Large intestine (tissue), 3 donors: ENCODE measurements at regions not wholly inside any gene's neighbourhood (a gene's known extent, or its start where the extent isn't known, plus 50 kb on each side); places are given as distances from the start of the nearest gene placed in this dataset.

Source experiments
- DNase-seq, 2 donors: peaks; one replicate each; pipeline versions ENCODE4 v3.0.0 to v3.0.0-alpha.2; 2013
- H3K27ac ChIP-seq: one replicate; pipeline ENCODE4 v1.5.1; 2013; ENCODE audit warnings: low read length
- H3K27me3 ChIP-seq: 2 replicates; pipeline ENCODE4 v1.6.1; 2013; ENCODE audit warnings: low read length; ENCODE audit not compliant: control insufficient read depth, insufficient read depth
- H3K36me3 ChIP-seq: 2 replicates; pipeline ENCODE4 v1.6.1; 2013; ENCODE audit warnings: low read length; ENCODE audit not compliant: control insufficient read depth, insufficient read depth
- H3K4me1 ChIP-seq: one replicate; pipeline ENCODE4 v1.6.1; 2013; ENCODE audit warnings: low read length; ENCODE audit not compliant: control insufficient read depth, insufficient read depth
- H3K4me3 ChIP-seq: one replicate; pipeline ENCODE4 v1.5.1; 2013; ENCODE audit warnings: low read length
- H3K9me3 ChIP-seq: one replicate; pipeline ENCODE4 v1.6.1; 2013; ENCODE audit warnings: mild to moderate bottlenecking, low read depth, low read length, moderate library complexity; ENCODE audit not compliant: control insufficient read depth
- WGBS: methylation state at CpG from one replicate; pipeline ENCODE4 v1.1.5; 2013; ENCODE audit warnings: low lambda C conversion rate; ENCODE audit not compliant: insufficient coverage; 5-methylcytosine and 5-hydroxymethylcytosine counted together

DNA sequence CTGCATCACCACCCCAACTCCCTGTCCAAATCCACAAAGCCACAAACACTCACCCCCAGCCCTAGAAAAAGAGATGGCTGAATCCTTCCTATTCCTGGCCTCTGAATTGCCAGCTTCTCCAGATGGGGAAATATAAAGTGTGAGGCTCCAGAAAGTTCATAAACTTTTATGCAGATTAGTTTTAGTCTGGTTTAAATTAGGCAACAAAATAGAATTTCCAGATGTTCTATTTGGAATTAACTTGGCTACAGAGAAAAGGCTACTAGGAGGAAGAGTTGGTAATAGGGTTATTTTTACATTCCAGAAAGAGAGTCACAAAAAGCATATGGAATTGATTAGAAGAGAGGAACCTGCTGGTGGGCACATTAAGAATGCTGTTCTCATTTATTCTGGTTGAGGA, 56.0 kb downstream of the EN1 start:
- DNase-seq, result no peak
- H3K27ac ChIP-seq, result no peak overlapping the region
- no peaks in the 10 kb centered on the region for H3K9me3 ChIP-seq
- peaks cover 22% of the 10 kb centered on the region for H3K27me3 ChIP-seq
- H3K4me3 ChIP-seq, result no peak overlapping the region
- no peaks in the 10 kb centered on the region for H3K4me1 ChIP-seq
- no peaks in the 10 kb centered on the region for H3K36me3 ChIP-seq

GRCh38 chr2:118786746-118787145, 60.7 kb downstream of the EN1 start:
- Histone ChIP-seq H3K4me1 (no peaks in the 10 kb centered on the region), H3K36me3 (no peaks in the 10 kb centered on the region), H3K4me3 (no peak overlapping the region), H3K9me3 (no peaks in the 10 kb centered on the region), H3K27me3 (peaks cover 32% of the 10 kb centered on the region), H3K27ac (no peak overlapping the region)
- 100% methylated on average over 1 of the region's 7 CpGs for WGBS
- no peak for DNase-seq

DNA sequence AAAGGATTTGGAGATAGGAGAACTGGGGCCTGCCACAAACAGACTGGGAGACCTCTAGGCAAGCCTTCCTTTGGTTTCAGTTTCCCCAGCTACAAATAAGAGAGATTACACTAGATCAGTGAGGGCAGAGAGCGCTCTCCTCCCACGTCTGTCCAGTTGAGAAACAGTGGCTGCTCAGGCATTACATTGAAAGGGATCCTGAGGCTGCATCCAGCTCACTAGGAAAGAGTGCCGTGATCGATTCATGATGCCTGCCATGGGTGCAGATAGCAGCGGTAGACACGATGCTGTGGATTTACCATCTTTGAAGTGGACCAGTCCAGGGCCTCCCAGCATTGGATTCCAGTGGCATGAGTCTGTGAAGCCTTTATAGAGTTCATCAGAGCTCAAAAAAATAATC, 62.6 kb downstream of the EN1 start:
- no CpG with 5 or more reads among the region's 6 CpGs for WGBS
- H3K4me3 ChIP-seq, result no peak overlapping the region
- no peak overlapping the region for H3K27ac ChIP-seq
- no peak for DNase-seq
- H3K27me3 ChIP-seq, result peaks cover 22% of the 10 kb centered on the region
- no peaks in the 10 kb centered on the region for H3K36me3 ChIP-seq
- no peaks in the 10 kb centered on the region for H3K4me1 ChIP-seq
- H3K9me3 ChIP-seq, result peaks cover 2% of the 10 kb centered on the region

DNA sequence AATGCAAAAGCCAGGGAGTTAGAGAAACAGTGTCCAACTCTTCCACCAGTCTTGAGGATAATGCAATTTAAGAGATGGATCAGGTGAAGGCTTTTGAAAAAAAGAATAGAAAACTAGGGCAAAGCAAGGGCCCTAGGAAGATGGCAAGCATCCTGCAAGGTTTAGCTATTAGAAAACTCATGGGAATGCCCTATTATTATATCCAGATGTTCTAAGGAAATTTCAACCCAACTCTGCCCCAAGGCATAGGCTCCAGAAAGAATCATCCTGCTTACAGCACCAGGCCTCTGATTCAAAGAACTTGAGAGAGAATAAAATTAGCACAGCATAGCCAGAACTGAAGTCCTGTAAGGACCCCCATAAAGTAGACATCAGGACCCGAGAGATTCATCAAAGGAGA, 68.1 kb downstream of the EN1 start:
- Histone ChIP-seq H3K9me3 (peaks cover 2% of the 10 kb centered on the region), H3K27me3 (peaks cover 27% of the 10 kb centered on the region), H3K4me3 (no peak overlapping the region), H3K36me3 (no peaks in the 10 kb centered on the region), H3K27ac (no peak overlapping the region), H3K4me1 (peaks cover 6% of the 10 kb centered on the region)
- no peak for DNase-seq
- no CpG with 5 or more reads among the region's 1 CpG for WGBS

GRCh38 chr2:118774458-118775133, 72.9 kb downstream of the EN1 start:
- peak overlapping the region; percentile 38 for H3K4me3 ChIP-seq

DNA sequence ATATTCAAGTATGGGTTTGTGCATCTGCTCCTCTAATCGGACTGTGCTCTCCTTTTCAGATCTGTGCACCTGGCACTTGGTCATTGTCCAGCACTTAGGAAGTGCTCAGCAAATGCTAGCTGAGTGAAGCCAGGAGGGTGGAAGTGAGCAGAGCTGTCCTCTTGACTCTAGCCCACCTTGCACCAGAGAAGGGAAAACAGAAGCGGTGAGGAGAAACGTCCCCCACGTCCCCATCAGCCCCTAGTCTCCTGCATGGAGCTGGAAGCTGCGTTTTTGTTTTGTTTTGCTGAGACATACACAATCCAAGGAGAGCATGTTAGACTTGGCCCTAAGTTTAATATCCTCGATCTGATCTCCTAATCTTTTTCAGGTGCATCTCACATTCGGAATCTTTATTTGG, 73.6 kb downstream of the EN1 start:
- DNase-seq, result no peak

More at GRCh38 chr2:118774458-118775133, 72.9 kb downstream of the EN1 start:
- Histone ChIP-seq H3K36me3 (no peaks in the 10 kb centered on the region), H3K27me3 (peaks cover 51% of the 10 kb centered on the region), H3K9me3 (peaks cover 3% of the 10 kb centered on the region), H3K4me1 (peaks cover 6% of the 10 kb centered on the region), H3K27ac (no peak overlapping the region)
- WGBS, result 0% methylated on average over 1 of the region's 45 CpGs
- DNase-seq, result peak; percentile 26 to 58

GRCh38 chr2:118772487-118773200, 74.8 kb downstream of the EN1 start:
- no peak for DNase-seq
- Histone ChIP-seq H3K4me1 (peaks cover 6% of the 10 kb centered on the region), H3K9me3 (peaks cover 3% of the 10 kb centered on the region), H3K4me3 (no peak overlapping the region), H3K27me3 (peaks cover 63% of the 10 kb centered on the region), H3K36me3 (no peaks in the 10 kb centered on the region), H3K27ac (no peak overlapping the region)
- WGBS, result 100% methylated on average over 1 of the region's 22 CpGs

More for the DNA sequence above, 73.6 kb downstream of the EN1 start:
- no peak overlapping the region for H3K27ac ChIP-seq
- peaks cover 3% of the 10 kb centered on the region for H3K9me3 ChIP-seq
- no peaks in the 10 kb centered on the region for H3K36me3 ChIP-seq
- H3K27me3 ChIP-seq, result peaks cover 52% of the 10 kb centered on the region
- no CpG with 5 or more reads among the region's 7 CpGs for WGBS
- peaks cover 6% of the 10 kb centered on the region for H3K4me1 ChIP-seq
- no peak overlapping the region for H3K4me3 ChIP-seq

GRCh38 chr2:118769707-118770400, 77.6 kb downstream of the EN1 start:
- Histone ChIP-seq H3K4me1 (peaks cover 3% of the 10 kb centered on the region), H3K27ac (no peak overlapping the region), H3K36me3 (no peaks in the 10 kb centered on the region), H3K27me3 (peaks cover 67% of the 10 kb centered on the region), H3K9me3 (peaks cover 3% of the 10 kb centered on the region), H3K4me3 (no peak overlapping the region)
- WGBS, result no CpG with 5 or more reads among the region's 6 CpGs
- no peak for DNase-seq

- no peak for DNase-seq
- H3K27ac ChIP-seq, result no peak overlapping the region
- no peaks in the 10 kb centered on the region for H3K4me1 ChIP-seq
- H3K36me3 ChIP-seq, result no peaks in the 10 kb centered on the region
- WGBS, result 71% methylated on average over 1 of the region's 6 CpGs
- no peak overlapping the region for H3K4me3 ChIP-seq
- peaks cover 67% of the 10 kb centered on the region for H3K27me3 ChIP-seq
- H3K9me3 ChIP-seq, result no peaks in the 10 kb centered on the region
These were observed 80.6 kb downstream of the EN1 start for GRCh38 chr2:118766871-118767270.

- no peak overlapping the region for H3K4me3 ChIP-seq
- no peak overlapping the region for H3K27ac ChIP-seq
- H3K9me3 ChIP-seq, result no peaks in the 10 kb centered on the region
- no peaks in the 10 kb centered on the region for H3K36me3 ChIP-seq
- WGBS, result no CpG with 5 or more reads among the region's 4 CpGs
- peaks cover 52% of the 10 kb centered on the region for H3K27me3 ChIP-seq
- no peak for DNase-seq
- H3K4me1 ChIP-seq, result no peaks in the 10 kb centered on the region
These were observed 82.6 kb downstream of the EN1 start for GRCh38 chr2:118764855-118765254.
